H1 (cell line): ENCODE measurements at regions not wholly inside any gene's neighbourhood (a gene's known extent, or its start where the extent isn't known, plus 50 kb on each side); places are given as distances from the start of the nearest gene placed in this dataset.

Experiments
- CTCF ChIA-PET: fragments of 300-600 bp; sonication (Branson Sonifier 250); formaldehyde crosslinking; loops from one replicate; lab custom pipeline; 2021; ENCODE audit not compliant: partially characterized antibody; lab: Charles Lee
- POLR2A ChIA-PET: fragments of 300-600 bp; sonication (Branson Sonifier 250); formaldehyde crosslinking; loops from one replicate; lab custom pipeline; 2021; ENCODE audit warnings: inconsistent platforms; ENCODE audit not compliant: partially characterized antibody; lab: Charles Lee
- DNase-seq, 2 experiments: peaks; one replicate each; pipeline versions ENCODE4 v3.0.0 to v3.0.0-alpha.2; 2010 to 2022; ENCODE audit warnings: low spot score in 2 of 2, low read depth in 1 of 2, mixed read lengths in 1 of 2
- FAIRE-seq: peaks from 2 replicates; lab custom pipeline; 2011; peaks lifted over from hg19 to GRCh38; lab: Jason Lieb, UNC
- H2AFZ ChIP-seq: 2 replicates; pipeline ENCODE4 v1.8.1; 2012; ENCODE audit warnings: low read length, inconsistent platforms
- H2AK5ac ChIP-seq: 2 replicates; pipeline ENCODE4 v1.6.1; 2013; ENCODE audit warnings: low read depth, low read length
- H2BK120ac ChIP-seq: replicated peaks from 2 replicates; pipeline ENCODE3; 2013; ENCODE audit warnings: low read depth, low read length, inconsistent platforms
- H2BK12ac ChIP-seq: 2 replicates; pipeline ENCODE4 v1.6.1; 2013; ENCODE audit warnings: low read depth, low read length
- H2BK15ac ChIP-seq: 2 replicates; pipeline ENCODE4 v1.6.1; 2013; ENCODE audit warnings: low read length
- H2BK20ac ChIP-seq: 2 replicates; pipeline ENCODE4 v1.6.1; 2013; ENCODE audit warnings: low read length
- H2BK5ac ChIP-seq: 2 replicates; pipeline ENCODE4 v1.6.1; 2013; ENCODE audit warnings: low read depth, low read length
- H3K14ac ChIP-seq: 2 replicates; pipeline ENCODE4 v1.6.1; 2013; ENCODE audit warnings: inconsistent platforms; ENCODE audit not compliant: insufficient read length
- H3K18ac ChIP-seq: 2 replicates; pipeline ENCODE4 v1.6.1; 2013; ENCODE audit warnings: low read length; ENCODE audit errors: extremely low read depth
- H3K23ac ChIP-seq: 2 replicates; pipeline ENCODE4 v1.6.1; 2013; ENCODE audit warnings: inconsistent platforms; ENCODE audit not compliant: insufficient read length
- H3K23me2 ChIP-seq: 2 replicates; pipeline ENCODE4 v1.6.1; 2013; ENCODE audit warnings: low read depth, low read length
- H3K27ac ChIP-seq: 2 replicates; pipeline ENCODE4 v1.6.1; 2011; ENCODE audit warnings: low read depth, low read length, inconsistent platforms
- H3K27me3 ChIP-seq, 4 experiments: replicated peaks in 1 of 4; 1 replicate in 1 of 4; 2 replicates in 3 of 4; pipeline versions ENCODE4 v1.6.1 to v1.8.1; 2011 to 2013; ENCODE audit warnings: low read length in 3 of 4, mild to moderate bottlenecking in 3 of 4, inconsistent platforms in 2 of 4, mixed read lengths in 2 of 4, moderate library complexity in 1 of 4; ENCODE audit not compliant: control insufficient read depth in 3 of 4, insufficient read depth in 3 of 4; ENCODE audit errors: extremely low read depth in 1 of 4
- H3K36me3 ChIP-seq, 4 experiments: 2 replicates each; pipeline versions ENCODE4 v1.6.1 to v1.8.1; 2011 to 2013; ENCODE audit warnings: mild to moderate bottlenecking in 4 of 4, low read length in 3 of 4, moderate library complexity in 2 of 4, control low read depth in 1 of 4, inconsistent platforms in 1 of 4; ENCODE audit not compliant: insufficient read depth in 4 of 4, control insufficient read depth in 2 of 4
- H3K4ac ChIP-seq: replicated peaks from 2 replicates; pipeline ENCODE3; 2013; ENCODE audit warnings: low read length, low read depth, mixed read lengths, inconsistent platforms; ENCODE audit not compliant: insufficient read length
- H3K4me1 ChIP-seq, 4 experiments: replicated peaks in 1 of 4; 1 replicate in 1 of 4; 2 replicates in 3 of 4; pipeline versions ENCODE4 v1.6.1 to v1.8.1; 2011 to 2013; ENCODE audit warnings: low read length in 3 of 4, inconsistent platforms in 2 of 4, mixed read lengths in 1 of 4; ENCODE audit not compliant: insufficient read depth in 4 of 4, control insufficient read depth in 3 of 4
- H3K4me2 ChIP-seq, 2 experiments: 2 replicates each; pipeline versions ENCODE4 v1.6.1 to v1.8.1; 2011 to 2013; ENCODE audit warnings: low read depth in 2 of 2, low read length in 2 of 2, control low read depth in 1 of 2, inconsistent platforms in 1 of 2, mild to moderate bottlenecking in 1 of 2; ENCODE audit not compliant: insufficient read depth in 1 of 2
- H3K4me3 ChIP-seq, 4 experiments: fragments of 200-600, 300-600 bp in 1 of 4; sonication (generic), shearing (Covaris generic), sonication (Bioruptor Twin) in 1 of 4; 2 replicates each; pipeline versions ENCODE4 v1.5.1 to v1.8.1; 2011 to 2016; ENCODE audit warnings: low read length in 4 of 4, low read depth in 3 of 4, control low read depth in 2 of 4, inconsistent platforms in 2 of 4, mild to moderate bottlenecking in 2 of 4, mixed read lengths in 1 of 4, moderate library complexity in 1 of 4; ENCODE audit not compliant: insufficient read depth in 2 of 4; ENCODE audit errors: extremely low read depth in 1 of 4
- H3K56ac ChIP-seq: replicated peaks from 2 replicates; pipeline ENCODE3; 2013; ENCODE audit warnings: low read depth, mild to moderate bottlenecking, mixed read lengths, low read length, inconsistent platforms; ENCODE audit not compliant: insufficient read length
- H3K79me1 ChIP-seq: 2 replicates; pipeline ENCODE4 v1.6.1; 2013; ENCODE audit warnings: low read depth, low read length, control low read depth
- H3K79me2 ChIP-seq, 2 experiments: 2 replicates each; pipeline versions ENCODE4 v1.6.1 to v1.8.1; 2012 to 2013; ENCODE audit warnings: low read length in 2 of 2, mild to moderate bottlenecking in 2 of 2, inconsistent platforms in 1 of 2; ENCODE audit not compliant: insufficient read depth in 2 of 2, control insufficient read depth in 1 of 2
- H3K9ac ChIP-seq, 4 experiments: replicated peaks in 1 of 4; 1 replicate in 1 of 4; 2 replicates in 3 of 4; pipeline versions ENCODE4 v1.6.1 to v1.8.1; 2011 to 2013; ENCODE audit warnings: low read depth in 3 of 4, low read length in 3 of 4, control low read depth in 2 of 4, mild to moderate bottlenecking in 2 of 4, moderate library complexity in 2 of 4, inconsistent platforms in 1 of 4; ENCODE audit errors: extremely low read depth in 1 of 4
- H3K9me3 ChIP-seq, 2 experiments: 2 replicates each; pipeline versions ENCODE4 v1.6.1 to v1.8.1; 2012 to 2013; ENCODE audit warnings: mild to moderate bottlenecking in 2 of 2, moderate library complexity in 2 of 2, control low read depth in 1 of 2, inconsistent platforms in 1 of 2, low read depth in 1 of 2, low read length in 1 of 2, mixed read lengths in 1 of 2; ENCODE audit not compliant: insufficient read depth in 2 of 2
- H4K20me1 ChIP-seq, 2 experiments: replicated peaks in 1 of 2; 2 replicates each; pipeline versions ENCODE3 to v1.8.1; 2011 to 2013; ENCODE audit warnings: inconsistent platforms in 2 of 2, low read length in 2 of 2, mild to moderate bottlenecking in 1 of 2; ENCODE audit not compliant: insufficient read depth in 2 of 2, control insufficient read depth in 1 of 2
- H4K5ac ChIP-seq: 2 replicates; pipeline ENCODE4 v1.6.1; 2013; ENCODE audit warnings: low read length, low read depth, mixed read lengths, inconsistent platforms; ENCODE audit not compliant: insufficient read length
- H4K8ac ChIP-seq: 2 replicates; pipeline ENCODE4 v1.8.0; 2013; ENCODE audit warnings: mild to moderate bottlenecking, moderate library complexity, low read length, inconsistent platforms; ENCODE audit not compliant: insufficient read depth; ENCODE audit errors: extremely low read depth
- H4K91ac ChIP-seq: replicated peaks from 2 replicates; pipeline ENCODE3; 2013; ENCODE audit warnings: low read length, mixed read lengths, inconsistent platforms; ENCODE audit not compliant: insufficient read length
- WGBS, 2 experiments: shearing (Covaris generic) in 1 of 2; methylation state at CpG; one replicate each; pipeline versions ENCODE4 v1.1.6 to v1.1.7; 2013 to 2015; ENCODE audit warnings: low lambda C conversion rate in 2 of 2, mixed read lengths in 2 of 2, inconsistent platforms in 1 of 2, low coverage in 1 of 2, missing lambda C conversion rate in 1 of 2; ENCODE audit not compliant: insufficient replicate concordance in 2 of 2, insufficient coverage in 1 of 2, insufficient read length in 1 of 2; ENCODE audit errors: extremely low coverage in 1 of 2, missing lambda C conversion rate in 1 of 2; 5-methylcytosine and 5-hydroxymethylcytosine counted together

- 100% methylated on average over 2 of the region's 2 CpGs; no CpG with 5 or more reads in 1 of the 2 experiments for WGBS, 2 experiments
- no peaks in the 10 kb centered on the region for H4K20me1 ChIP-seq
- DNase-seq (no peak), FAIRE-seq (no peak)
- no peaks in the 10 kb centered on the region for H3K9me3 ChIP-seq
- H4K8ac ChIP-seq, result no peak overlapping the region
- H3K18ac ChIP-seq, result no peak overlapping the region
- H4K91ac ChIP-seq, result no peak overlapping the region
- H3K27me3 ChIP-seq, result no peaks in the 10 kb centered on the region
- H2AFZ ChIP-seq, result no peak overlapping the region
- no peak overlapping the region for H2AK5ac ChIP-seq
- H3K36me3 ChIP-seq, result no peaks in the 10 kb centered on the region
- H3K79me1 ChIP-seq, result no peaks in the 10 kb centered on the region
- H3K4me3 ChIP-seq, result no peak overlapping the region
- no peak overlapping the region for H4K5ac ChIP-seq
- H2BK12ac ChIP-seq, result no peak overlapping the region
- no peak overlapping the region for H3K27ac ChIP-seq
- no peak overlapping the region for H2BK20ac ChIP-seq
- H3K4ac ChIP-seq, result no peak overlapping the region
- CTCF ChIA-PET, result interaction anchor here (0.9 kb wide), 1 partner anchor 151 kb away, joined by 3 read pairs; no protein-coding TSS in a partner anchor
- no peak overlapping the region for H3K23ac ChIP-seq
- H3K4me2 ChIP-seq, result no peak overlapping the region
- no peak overlapping the region for H2BK15ac ChIP-seq
- H2BK120ac ChIP-seq, result no peak overlapping the region
- no peaks in the 10 kb centered on the region for H3K23me2 ChIP-seq
- H3K79me2 ChIP-seq, result no peaks in the 10 kb centered on the region
- H3K9ac ChIP-seq, result no peak overlapping the region
- POLR2A ChIA-PET, result no interaction called here
- H3K56ac ChIP-seq, result no peak overlapping the region
- no peak overlapping the region for H2BK5ac ChIP-seq
- H3K4me1 ChIP-seq, result no peaks in the 10 kb centered on the region
- H3K14ac ChIP-seq, result no peak overlapping the region
Measured at GRCh38 chr3:115286529-115287197, 139.6 kb upstream of the ZBTB20 start.
